IMR-90 (cell line): ENCODE measurements at regions not wholly inside any gene's neighbourhood (a gene's known extent, or its start where the extent isn't known, plus 50 kb on each side); places are given as distances from the start of the nearest gene placed in this dataset.

Experiments
- ATAC-seq: fragments of 200-7000 bp; cut with Tn5 transposase; 2 replicates; pipeline ENCODE4 v1.9.1; 2020; ENCODE audit warnings: low read depth, mild to moderate bottlenecking, moderate library complexity
- BruUV-seq: library from RNA; stranded (reverse); fragments of 400-500 nt; replicated peaks from 2 replicates; lab custom pipeline; 2021; lab: Mats Ljungman, UMichigan
- CTCF ChIA-PET: fragments of 300-600 bp; formaldehyde crosslinking; extraction: SDS; loops from one replicate; lab custom pipeline; 2021; ENCODE audit warnings: antibody characterized with exemption; lab: Yijun Ruan, JAX
- POLR2A ChIA-PET: fragments of 300-600 bp; sonication (Branson Sonifier 250); formaldehyde crosslinking; loops from one replicate; lab custom pipeline; 2022; ENCODE audit warnings: antibody characterized with exemption; ENCODE audit not compliant: unreplicated experiment; lab: Charles Lee
- DNase-seq: peaks from one replicate; pipeline ENCODE4 v3.0.0; 2013
- H2AFZ ChIP-seq: replicated peaks from 2 replicates; pipeline ENCODE3; 2013; ENCODE audit warnings: low read length, mild to moderate bottlenecking; ENCODE audit not compliant: poor library complexity
- H2AK5ac ChIP-seq: 2 replicates; pipeline ENCODE4 v1.6.1; 2013; ENCODE audit warnings: low read depth, low read length, inconsistent platforms
- H2AK9ac ChIP-seq: replicated peaks from 2 replicates; pipeline ENCODE3; 2013; ENCODE audit warnings: mild to moderate bottlenecking, low read depth, low read length, moderate library complexity; ENCODE audit not compliant: poor library complexity
- H2BK120ac ChIP-seq: 2 replicates; pipeline ENCODE4 v1.6.1; 2013; ENCODE audit warnings: low read depth, low read length, inconsistent platforms
- H2BK15ac ChIP-seq: 3 replicates; pipeline ENCODE4 v1.6.1; 2013; ENCODE audit warnings: low read depth, low read length, inconsistent platforms
- H2BK20ac ChIP-seq: 2 replicates; pipeline ENCODE4 v1.6.1; 2013; ENCODE audit warnings: low read depth, mild to moderate bottlenecking, inconsistent platforms, low read length, moderate library complexity
- H2BK5ac ChIP-seq: 2 replicates; pipeline ENCODE4 v1.6.1; 2013; ENCODE audit warnings: mild to moderate bottlenecking, low read depth, low read length, inconsistent platforms; ENCODE audit not compliant: poor library complexity, severe bottlenecking
- H3K14ac ChIP-seq: replicated peaks from 2 replicates; pipeline ENCODE4 v1.6.1; 2013; ENCODE audit warnings: low read depth, low read length, inconsistent platforms
- H3K18ac ChIP-seq: 2 replicates; pipeline ENCODE4 v1.6.1; 2013; ENCODE audit warnings: low read depth, low read length, control low read depth
- H3K23ac ChIP-seq: 2 replicates; pipeline ENCODE4 v1.6.1; 2013; ENCODE audit warnings: low read depth, low read length, inconsistent platforms
- H3K27ac ChIP-seq: 2 replicates; pipeline ENCODE4 v1.5.1; 2013; ENCODE audit warnings: mild to moderate bottlenecking, control low read depth, low read length; ENCODE audit not compliant: insufficient read depth
- H3K27me3 ChIP-seq: 2 replicates; pipeline ENCODE4 v1.6.1; 2013; ENCODE audit warnings: low read length; ENCODE audit not compliant: control insufficient read depth, insufficient read depth
- H3K36me3 ChIP-seq: 2 replicates; pipeline ENCODE4 v1.6.1; 2013; ENCODE audit warnings: low read length, mixed read lengths; ENCODE audit not compliant: control insufficient read depth, insufficient read depth
- H3K4ac ChIP-seq: 2 replicates; pipeline ENCODE4 v1.6.1; 2013; ENCODE audit warnings: low read depth, low read length, inconsistent platforms
- H3K4me1 ChIP-seq: 2 replicates; pipeline ENCODE4 v1.6.1; 2013; ENCODE audit warnings: low read length, mixed read lengths; ENCODE audit not compliant: control insufficient read depth, insufficient read depth
- H3K4me2 ChIP-seq: 2 replicates; pipeline ENCODE4 v1.6.1; 2013; ENCODE audit warnings: low read depth, mild to moderate bottlenecking, control low read depth, low read length, moderate library complexity
- H3K4me3 ChIP-seq: 2 replicates; pipeline ENCODE4 v1.5.1; 2013; ENCODE audit warnings: low read depth, mild to moderate bottlenecking, control low read depth, low read length, moderate library complexity; ENCODE audit not compliant: insufficient read depth
- H3K56ac ChIP-seq: 2 replicates; pipeline ENCODE4 v1.6.1; 2013; ENCODE audit warnings: low read length, inconsistent platforms; ENCODE audit not compliant: insufficient read depth; ENCODE audit errors: extremely low read depth
- H3K79me1 ChIP-seq, 2 experiments: 2 replicates each; pipeline ENCODE4 v1.6.1; 2013; ENCODE audit warnings: low read length in 2 of 2, inconsistent platforms in 1 of 2, low read depth in 1 of 2
- H3K9ac ChIP-seq: 2 replicates; pipeline ENCODE4 v1.6.1; 2013; ENCODE audit warnings: low read depth, low read length, control low read depth
- H3K9me1 ChIP-seq: 2 replicates; pipeline ENCODE4 v1.6.1; 2013; ENCODE audit warnings: low read length, inconsistent platforms; ENCODE audit not compliant: insufficient read depth
- H3K9me3 ChIP-seq: 2 replicates; pipeline ENCODE4 v1.6.1; 2013; ENCODE audit warnings: low read length; ENCODE audit not compliant: control insufficient read depth, insufficient read depth
- H4K20me1 ChIP-seq: 2 replicates; pipeline ENCODE4 v1.6.1; 2013; ENCODE audit warnings: low read length, inconsistent platforms; ENCODE audit not compliant: insufficient read depth
- H4K5ac ChIP-seq: 2 replicates; pipeline ENCODE4 v1.6.1; 2013; ENCODE audit warnings: mild to moderate bottlenecking, low read depth, low read length, control low read depth
- H4K8ac ChIP-seq, 2 experiments: 2 replicates each; pipeline ENCODE4 v1.6.1; 2013; ENCODE audit warnings: low read depth in 2 of 2, low read length in 2 of 2, control low read depth in 1 of 2, inconsistent platforms in 1 of 2
- H4K91ac ChIP-seq: 2 replicates; pipeline ENCODE4 v1.6.1; 2013; ENCODE audit warnings: low read depth, low read length, inconsistent platforms; ENCODE audit not compliant: insufficient read depth
- BHLHE40 ChIP-seq: fragments of 150-350 bp; IDR thresholded peaks from 2 replicates; pipeline ENCODE4 v1.6.1; 2016; ENCODE audit warnings: mild to moderate bottlenecking, low read depth, low read length
- CHD1 ChIP-seq: IDR thresholded peaks from 2 replicates; pipeline ENCODE4 v1.6.1; 2012; ENCODE audit warnings: low read depth, low read length, improper control_type of control experiment
- MAFK ChIP-seq: IDR thresholded peaks from 2 replicates; pipeline ENCODE4 v1.6.1; 2012; ENCODE audit warnings: low read depth, low read length, improper control_type of control experiment
- NFE2L2 ChIP-seq: fragments of 150-350 bp; IDR thresholded peaks from 2 replicates; pipeline ENCODE4 v1.6.1; 2016; ENCODE audit warnings: low read depth, mild to moderate bottlenecking, low read length
- RAD21 ChIP-seq: IDR thresholded peaks from 2 replicates; pipeline ENCODE4 v1.6.1; 2012; ENCODE audit warnings: low read length, improper control_type of control experiment
- RCOR1 ChIP-seq: IDR thresholded peaks from 2 replicates; pipeline ENCODE4 v1.6.1; 2012; ENCODE audit warnings: mild to moderate bottlenecking, low read length, improper control_type of control experiment; ENCODE audit not compliant: insufficient replicate concordance
- RFX5 ChIP-seq: IDR thresholded peaks from 2 replicates; pipeline ENCODE4 v1.8.0; 2012; ENCODE audit warnings: low read depth, mild to moderate bottlenecking, low read length, moderate library complexity
- WGBS, 2 experiments: methylation state at CpG; one replicate each; pipeline versions ENCODE4 v1.1.5 to v1.1.7; 2013; ENCODE audit warnings: missing lambda C conversion rate in 2 of 2; ENCODE audit not compliant: insufficient read length in 1 of 2; ENCODE audit errors: extremely low coverage in 2 of 2; 5-methylcytosine and 5-hydroxymethylcytosine counted together
- dilution Hi-C: fragments of 300-500 bp; cut with HindIII; formaldehyde crosslinking; loops from one replicate; pipeline ENCODE4 v1.14.3; 2018; ENCODE audit warnings: low sequenced_read_pairs; ENCODE audit not compliant: unreplicated experiment
- in situ Hi-C: fragments of 300-500 bp; cut with MboI; formaldehyde crosslinking; loops from 3 replicates; pipeline ENCODE4 v1.14.3; 2019; ENCODE audit warnings: low sequenced_read_pairs, inconsistent platforms, mixed read lengths
- intact Hi-C: fragments of 100-400 bp; cut with micrococcal nuclease; formaldehyde crosslinking; loops from 2 replicates; pipeline ENCODE4 v1.10.0; 2022
- TF ChIP-seq, protein P1 (sequence below): conservative IDR thresholded peaks from 2 replicates; pipeline ENCODE4 v1.5.1; 2012; ENCODE audit warnings: mild to moderate bottlenecking, low read depth, low read length, improper control_type of control experiment
- TF ChIP-seq, protein P2 (sequence below): fragments of 150-350 bp; IDR thresholded peaks from 2 replicates; pipeline ENCODE4 v1.6.1; 2017; ENCODE audit warnings: mild to moderate bottlenecking, antibody characterized with exemption, low read length, low read depth

DNA sequence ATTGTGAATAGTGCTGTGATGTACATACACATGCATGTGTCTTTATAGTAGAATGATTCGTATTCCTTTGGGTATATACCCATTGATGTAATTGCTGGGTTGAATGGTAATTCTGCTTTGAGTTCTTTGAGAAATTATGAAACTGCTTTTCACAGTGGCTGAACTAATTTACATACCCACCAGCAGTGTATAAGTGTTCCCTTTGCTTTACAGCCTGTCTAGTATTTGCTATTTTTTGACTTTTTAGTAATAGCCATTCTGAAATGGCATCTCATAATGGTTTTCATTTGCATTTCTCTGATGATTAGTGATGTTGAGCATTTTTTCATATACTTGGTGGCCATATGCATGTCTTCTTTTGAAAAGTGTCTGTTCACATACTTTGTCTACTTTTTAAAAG, 54.5 kb upstream of the FAM78B start:
- Histone ChIP-seq H3K27ac (no peak overlapping the region), H3K4ac (no peak overlapping the region), H3K27me3 (no peaks in the 10 kb centered on the region), H3K4me1 (no peaks in the 10 kb centered on the region), H3K9me3 (no peaks in the 10 kb centered on the region), H3K23ac (no peak overlapping the region), H3K4me3 (no peak overlapping the region), H3K9me1 (no peaks in the 10 kb centered on the region), H2BK5ac (no peak overlapping the region), H3K18ac (no peak overlapping the region), H4K5ac (no peak overlapping the region), H4K20me1 (no peaks in the 10 kb centered on the region), H3K4me2 (no peak overlapping the region), H2AK9ac (no peak overlapping the region), H4K8ac (no peak overlapping the region), H3K14ac (no peak overlapping the region), H2AFZ (no peak overlapping the region), H2BK20ac (no peak overlapping the region), H2BK15ac (no peak overlapping the region), H3K9ac (no peak overlapping the region), H3K36me3 (no peaks in the 10 kb centered on the region), H2BK120ac (no peak overlapping the region), H2AK5ac (no peak overlapping the region), H3K79me1 (no peaks in the 10 kb centered on the region), H3K56ac (no peak overlapping the region), H4K91ac (no peak overlapping the region)
- TF ChIP-seq RAD21 (no peak), RFX5 (no peak), BHLHE40 (no peak), NFE2L2 (no peak), MAFK (no peak), CHD1 (no peak), RCOR1 (no peak)
- TF ChIP-seq, protein P1, sequence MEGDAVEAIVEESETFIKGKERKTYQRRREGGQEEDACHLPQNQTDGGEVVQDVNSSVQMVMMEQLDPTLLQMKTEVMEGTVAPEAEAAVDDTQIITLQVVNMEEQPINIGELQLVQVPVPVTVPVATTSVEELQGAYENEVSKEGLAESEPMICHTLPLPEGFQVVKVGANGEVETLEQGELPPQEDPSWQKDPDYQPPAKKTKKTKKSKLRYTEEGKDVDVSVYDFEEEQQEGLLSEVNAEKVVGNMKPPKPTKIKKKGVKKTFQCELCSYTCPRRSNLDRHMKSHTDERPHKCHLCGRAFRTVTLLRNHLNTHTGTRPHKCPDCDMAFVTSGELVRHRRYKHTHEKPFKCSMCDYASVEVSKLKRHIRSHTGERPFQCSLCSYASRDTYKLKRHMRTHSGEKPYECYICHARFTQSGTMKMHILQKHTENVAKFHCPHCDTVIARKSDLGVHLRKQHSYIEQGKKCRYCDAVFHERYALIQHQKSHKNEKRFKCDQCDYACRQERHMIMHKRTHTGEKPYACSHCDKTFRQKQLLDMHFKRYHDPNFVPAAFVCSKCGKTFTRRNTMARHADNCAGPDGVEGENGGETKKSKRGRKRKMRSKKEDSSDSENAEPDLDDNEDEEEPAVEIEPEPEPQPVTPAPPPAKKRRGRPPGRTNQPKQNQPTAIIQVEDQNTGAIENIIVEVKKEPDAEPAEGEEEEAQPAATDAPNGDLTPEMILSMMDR, result no peak
- TF ChIP-seq, protein P2, sequence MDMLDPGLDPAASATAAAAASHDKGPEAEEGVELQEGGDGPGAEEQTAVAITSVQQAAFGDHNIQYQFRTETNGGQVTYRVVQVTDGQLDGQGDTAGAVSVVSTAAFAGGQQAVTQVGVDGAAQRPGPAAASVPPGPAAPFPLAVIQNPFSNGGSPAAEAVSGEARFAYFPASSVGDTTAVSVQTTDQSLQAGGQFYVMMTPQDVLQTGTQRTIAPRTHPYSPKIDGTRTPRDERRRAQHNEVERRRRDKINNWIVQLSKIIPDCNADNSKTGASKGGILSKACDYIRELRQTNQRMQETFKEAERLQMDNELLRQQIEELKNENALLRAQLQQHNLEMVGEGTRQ, result no peak
- DNase-seq (no peak), ATAC-seq (no peak)
- POLR2A ChIA-PET, result no interaction called here
- in situ Hi-C loops, result no loop called here
- intact Hi-C loops, result no loop called here
- no TSS peak for BruUV-seq
- WGBS, 2 experiments, result no CpG with 5 or more reads among the region's 1 CpG
- CTCF ChIA-PET, result no interaction called here
- dilution Hi-C loops, result no loop called here
